Activated T-helper 1 cell treated with anti-CD3 and anti-CD28 coated beads, Interleukin-12 subunit alpha, Interleukin-12 subunit beta, Interleukin-2, Interleukin-4 antibody, amounts not matched to agents 30 ng/mL and 10 ng/mL and 1 ng/mL, durations not matched to agents 14 hours and 24 hours and 36 hours (primary cell): ENCODE measurements at regions not wholly inside any gene's neighbourhood (a gene's known extent, or its start where the extent isn't known, plus 50 kb on each side); places are given as distances from the start of the nearest gene placed in this dataset.
A peak's percentile ranks its signal among the peaks of the same experiment; 100 is the strongest.

ENCODE experiments used
- DNase-seq: peaks from one replicate; pipeline ENCODE4 v3.0.0; 2021; ENCODE audit warnings: low spot score
- H3K27ac Mint-ChIP-seq: one replicate; pipeline ENCODE4 v1.8.0; 2021; ENCODE audit warnings: mild to moderate bottlenecking, mixed read lengths
- H3K27me3 Mint-ChIP-seq: one replicate; pipeline ENCODE4 v1.8.0; 2022; ENCODE audit warnings: mild to moderate bottlenecking, moderate library complexity, mixed read lengths; ENCODE audit not compliant: insufficient read depth
- H3K36me3 Mint-ChIP-seq: one replicate; pipeline ENCODE4 v1.8.0; 2021; ENCODE audit warnings: low read depth, mixed read lengths
- H3K4me1 Mint-ChIP-seq: one replicate; pipeline ENCODE4 v1.8.0; 2021; ENCODE audit warnings: low read depth, mixed read lengths
- H3K4me3 Mint-ChIP-seq: one replicate; pipeline ENCODE4 v1.8.0; 2021; ENCODE audit warnings: mild to moderate bottlenecking, moderate library complexity, mixed read lengths
- H3K9me3 Mint-ChIP-seq: one replicate; pipeline ENCODE4 v1.8.0; 2021; ENCODE audit warnings: mixed read lengths
- intact Hi-C: fragments of 100-400 bp; cut with micrococcal nuclease; formaldehyde crosslinking; loops from one replicate; pipeline ENCODE4 v1.15.1; 2024

DNA sequence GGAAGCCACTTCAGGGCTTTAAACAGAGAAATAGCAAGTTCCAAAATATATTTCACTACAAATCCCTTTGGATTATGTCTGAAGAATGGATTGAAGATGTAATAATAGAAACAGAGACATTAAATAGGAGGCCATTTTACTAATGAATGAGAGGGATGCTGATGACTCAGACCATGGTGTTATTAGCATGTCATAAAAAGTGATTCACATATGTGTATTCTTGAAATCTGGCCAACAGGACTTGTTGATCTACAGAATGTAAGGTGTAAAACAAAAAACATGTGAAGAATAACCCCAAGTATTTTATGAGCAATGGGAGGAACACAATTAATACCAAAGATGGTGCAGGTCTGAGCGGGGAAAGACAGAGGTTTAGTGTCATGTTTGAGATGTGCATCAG lies 873.7 kb downstream of the SLITRK5 start:
- H3K4me1 Mint-ChIP-seq, result no peaks in the 10 kb centered on the region
- no peak for DNase-seq
- no peaks in the 10 kb centered on the region for H3K27me3 Mint-ChIP-seq
- no peaks in the 10 kb centered on the region for H3K9me3 Mint-ChIP-seq
- intact Hi-C loops, result no loop called here
- H3K36me3 Mint-ChIP-seq, result no peaks in the 10 kb centered on the region
- no peak overlapping the region for H3K27ac Mint-ChIP-seq
- H3K4me3 Mint-ChIP-seq, result no peak overlapping the region

GRCh38 chr13:88552966-88553365 lies 881.8 kb downstream of the SLITRK5 start:
- intact Hi-C loops, result no loop called here
- Mint-ChIP-seq H3K27me3 (no peaks in the 10 kb centered on the region), H3K9me3 (no peaks in the 10 kb centered on the region), H3K27ac (no peak overlapping the region), H3K4me1 (no peaks in the 10 kb centered on the region), H3K36me3 (no peaks in the 10 kb centered on the region), H3K4me3 (no peak overlapping the region)
- DNase-seq, result no peak

- Mint-ChIP-seq H3K36me3 (no peaks in the 10 kb centered on the region), H3K27ac (no peak overlapping the region), H3K9me3 (peaks cover 6% of the 10 kb centered on the region), H3K4me3 (no peak overlapping the region), H3K27me3 (no peaks in the 10 kb centered on the region), H3K4me1 (no peaks in the 10 kb centered on the region)
- no peak for DNase-seq
- intact Hi-C loops, result no loop called here
Measured at GRCh38 chr13:88565566-88565965, 894.4 kb downstream of the SLITRK5 start.

- H3K4me3 Mint-ChIP-seq, result no peak overlapping the region
- no peaks in the 10 kb centered on the region for H3K27me3 Mint-ChIP-seq
- H3K36me3 Mint-ChIP-seq, result no peaks in the 10 kb centered on the region
- intact Hi-C loops, result no loop called here
- no peak overlapping the region for H3K27ac Mint-ChIP-seq
- DNase-seq, result no peak
- no peaks in the 10 kb centered on the region for H3K4me1 Mint-ChIP-seq
- H3K9me3 Mint-ChIP-seq, result peaks cover 3% of the 10 kb centered on the region
Measured at GRCh38 chr13:88585861-88586260, 914.7 kb downstream of the SLITRK5 start.

DNA sequence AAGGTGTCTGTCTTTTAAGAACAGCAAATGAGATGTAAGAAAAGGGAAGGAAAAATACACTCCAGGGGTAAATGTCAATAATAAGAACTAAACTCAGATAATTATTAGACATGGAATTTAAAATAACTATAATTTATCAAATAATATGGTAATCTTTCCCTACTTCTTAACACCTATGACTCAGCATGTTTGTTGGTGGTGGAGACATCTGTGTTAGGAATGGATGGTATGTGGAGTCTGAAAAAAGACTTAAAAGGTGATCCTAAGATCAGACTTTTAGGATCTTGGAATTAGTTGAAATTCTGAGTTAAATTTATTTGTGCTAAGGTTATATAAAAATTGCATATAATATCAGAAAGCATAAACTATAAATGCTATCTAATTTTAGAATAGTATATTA lies 915.1 kb downstream of the SLITRK5 start:
- no peak for DNase-seq
- H3K36me3 Mint-ChIP-seq, result no peaks in the 10 kb centered on the region
- H3K4me3 Mint-ChIP-seq, result no peak overlapping the region
- no peak overlapping the region for H3K27ac Mint-ChIP-seq
- intact Hi-C loops, result no loop called here
- H3K4me1 Mint-ChIP-seq, result no peaks in the 10 kb centered on the region
- H3K9me3 Mint-ChIP-seq, result peaks cover 3% of the 10 kb centered on the region
- no peaks in the 10 kb centered on the region for H3K27me3 Mint-ChIP-seq

GRCh38 chr13:88590574-88590973 lies 919.4 kb downstream of the SLITRK5 start:
- no peak for DNase-seq
- intact Hi-C loops, result no loop called here
- H3K9me3 Mint-ChIP-seq, result peaks cover 15% of the 10 kb centered on the region
- H3K27ac Mint-ChIP-seq, result no peak overlapping the region
- H3K36me3 Mint-ChIP-seq, result no peaks in the 10 kb centered on the region
- no peak overlapping the region for H3K4me3 Mint-ChIP-seq
- no peaks in the 10 kb centered on the region for H3K27me3 Mint-ChIP-seq
- no peaks in the 10 kb centered on the region for H3K4me1 Mint-ChIP-seq

GRCh38 chr13:88592105-88592504 lies 920.9 kb downstream of the SLITRK5 start:
- Mint-ChIP-seq H3K4me1 (no peaks in the 10 kb centered on the region), H3K27ac (no peak overlapping the region), H3K9me3 (peaks cover 15% of the 10 kb centered on the region), H3K36me3 (no peaks in the 10 kb centered on the region), H3K27me3 (no peaks in the 10 kb centered on the region), H3K4me3 (no peak overlapping the region)
- intact Hi-C loops, result no loop called here
- no peak for DNase-seq

DNA sequence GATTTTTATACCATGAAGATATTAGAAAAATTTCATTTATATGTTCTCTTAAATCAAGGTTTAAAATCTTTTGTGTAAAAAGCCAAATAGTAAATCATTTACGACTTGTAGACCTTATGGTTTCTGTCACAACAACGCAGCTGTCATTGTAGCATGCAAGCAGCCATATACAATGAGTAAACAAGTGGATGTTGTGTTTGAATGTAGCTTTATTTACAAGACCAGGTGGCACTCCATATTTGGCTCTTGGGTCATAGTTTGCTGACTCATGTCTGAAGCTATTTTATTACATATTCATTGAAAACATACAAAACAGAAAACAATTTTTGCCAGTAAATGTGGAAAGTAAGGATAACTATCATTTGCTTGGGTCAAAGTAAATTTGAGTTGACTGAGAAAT lies 930.8 kb downstream of the SLITRK5 start:
- H3K36me3 Mint-ChIP-seq, result no peaks in the 10 kb centered on the region
- DNase-seq, result no peak
- no peaks in the 10 kb centered on the region for H3K9me3 Mint-ChIP-seq
- no peaks in the 10 kb centered on the region for H3K27me3 Mint-ChIP-seq
- intact Hi-C loops, result no loop called here
- no peaks in the 10 kb centered on the region for H3K4me1 Mint-ChIP-seq
- no peak overlapping the region for H3K4me3 Mint-ChIP-seq
- no peak overlapping the region for H3K27ac Mint-ChIP-seq

DNA sequence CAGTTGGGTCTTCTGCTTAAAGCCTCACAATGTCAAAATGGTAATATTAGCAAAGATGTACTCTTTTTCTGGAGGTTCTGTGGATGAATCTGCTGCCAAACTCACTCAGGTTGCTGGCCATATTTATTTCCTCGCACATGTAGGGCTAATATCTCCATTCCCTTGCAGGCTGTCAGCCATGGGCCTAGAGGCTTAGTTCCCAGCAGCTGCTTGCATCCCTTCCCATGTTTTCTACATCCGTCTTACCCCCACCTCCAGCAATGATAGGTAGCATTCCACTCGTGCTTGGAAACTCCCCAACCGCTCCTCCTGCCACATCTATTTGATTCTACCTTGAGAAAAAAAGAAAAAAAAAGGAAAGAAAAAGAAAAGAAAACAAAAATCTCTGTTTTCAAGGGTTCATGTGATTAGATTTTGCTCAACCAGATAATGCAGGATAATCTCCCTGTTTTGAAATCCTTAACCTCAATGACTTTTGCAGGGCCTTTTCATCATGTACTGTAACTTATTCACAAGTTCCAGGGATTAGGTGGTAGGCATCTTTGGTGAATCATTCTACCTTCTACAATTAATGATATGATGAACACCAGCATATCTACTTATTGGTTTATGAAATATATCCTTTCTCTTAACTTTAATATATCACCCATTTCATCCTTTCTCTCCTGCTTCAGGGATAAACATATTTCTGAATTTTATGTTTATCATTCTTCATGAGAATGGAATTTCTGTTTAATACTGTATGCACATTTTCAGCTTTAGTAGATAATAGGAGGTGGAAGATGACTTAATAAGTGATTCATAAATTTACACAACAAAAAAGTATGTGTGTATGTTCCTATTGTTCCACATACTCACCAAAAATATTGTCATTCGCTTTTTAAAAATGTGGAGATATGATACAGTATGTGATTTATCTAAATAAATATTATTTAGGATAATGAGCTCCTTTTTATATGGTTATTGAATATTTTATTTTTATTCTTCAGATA lies 931.9 kb downstream of the SLITRK5 start:
- intact Hi-C loops, result no loop called here
- DNase-seq, result no peak
- Mint-ChIP-seq H3K4me1 (no peaks in the 10 kb centered on the region), H3K36me3 (no peaks in the 10 kb centered on the region), H3K4me3 (no peak overlapping the region), H3K27me3 (no peaks in the 10 kb centered on the region), H3K27ac (no peak overlapping the region), H3K9me3 (no peaks in the 10 kb centered on the region)

DNA sequence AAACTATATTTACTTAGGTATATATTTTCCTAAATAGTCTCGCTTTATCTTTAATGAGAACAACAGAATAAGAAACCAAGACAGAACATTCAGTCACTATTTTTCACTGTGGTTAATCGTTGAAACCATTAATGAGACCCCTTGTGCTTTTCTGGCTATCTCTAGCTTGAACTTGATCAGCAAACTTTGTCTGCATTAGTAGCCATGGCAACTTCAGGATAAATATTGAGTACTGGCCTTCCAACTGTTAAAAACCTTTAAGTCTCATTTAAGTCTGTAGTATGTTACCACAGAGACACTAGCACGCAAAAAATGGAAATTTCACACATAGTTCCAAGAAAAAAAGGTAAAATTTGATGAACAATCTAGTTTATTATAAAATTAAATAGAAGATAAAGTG lies 946.0 kb downstream of the SLITRK5 start:
- Mint-ChIP-seq H3K4me3 (no peak overlapping the region), H3K36me3 (no peaks in the 10 kb centered on the region), H3K4me1 (peaks cover 4% of the 10 kb centered on the region), H3K27me3 (no peaks in the 10 kb centered on the region), H3K9me3 (peaks cover 11% of the 10 kb centered on the region), H3K27ac (no peak overlapping the region)
- no peak for DNase-seq
- intact Hi-C loops, result no loop called here

- Mint-ChIP-seq H3K27ac (peak overlapping the region; percentile 64), H3K36me3 (no peaks in the 10 kb centered on the region), H3K4me3 (peak overlapping the region; percentile 17), H3K4me1 (peaks cover 15% of the 10 kb centered on the region), H3K27me3 (no peaks in the 10 kb centered on the region), H3K9me3 (peaks cover 20% of the 10 kb centered on the region)
- intact Hi-C loops, result no loop called here
- DNase-seq, result peak; percentile 12
Measured at GRCh38 chr13:88622362-88622973, 951.3 kb downstream of the SLITRK5 start.

DNA sequence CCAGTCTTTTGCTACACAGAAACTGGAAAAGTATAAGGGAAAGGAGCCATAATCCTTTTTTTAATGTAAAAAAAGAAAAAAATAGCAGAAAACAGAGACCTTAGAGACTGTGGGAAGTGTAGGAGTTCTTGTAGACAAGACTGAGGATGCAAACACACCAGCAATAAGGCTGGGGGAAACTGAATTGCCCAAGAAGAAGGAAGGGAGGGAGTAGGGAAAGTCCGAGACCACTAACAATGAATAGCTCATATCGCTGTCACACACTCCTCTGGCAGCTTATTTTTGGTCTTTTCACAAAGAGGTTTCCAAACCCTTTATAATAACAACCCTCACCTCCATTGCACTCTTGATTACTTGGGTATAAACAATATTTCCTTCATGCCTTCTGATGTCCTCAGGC lies 952.0 kb downstream of the SLITRK5 start:
- Mint-ChIP-seq H3K9me3 (peaks cover 17% of the 10 kb centered on the region), H3K36me3 (no peaks in the 10 kb centered on the region), H3K27ac (peak overlapping the region; percentile 61), H3K4me3 (no peak overlapping the region), H3K27me3 (no peaks in the 10 kb centered on the region), H3K4me1 (peaks cover 15% of the 10 kb centered on the region)
- intact Hi-C loops, result no loop called here
- DNase-seq, result no peak

- H3K27me3 Mint-ChIP-seq, result no peaks in the 10 kb centered on the region
- no peak overlapping the region for H3K4me3 Mint-ChIP-seq
- H3K4me1 Mint-ChIP-seq, result peaks cover 12% of the 10 kb centered on the region
- intact Hi-C loops, result no loop called here
- H3K9me3 Mint-ChIP-seq, result peaks cover 26% of the 10 kb centered on the region
- no peak for DNase-seq
- no peaks in the 10 kb centered on the region for H3K36me3 Mint-ChIP-seq
- H3K27ac Mint-ChIP-seq, result no peak overlapping the region
Measured at GRCh38 chr13:88627071-88627470, 955.9 kb downstream of the SLITRK5 start.
